H1 (cell line): ENCODE measurements at regions not wholly inside any gene's neighbourhood (a gene's known extent, or its start where the extent isn't known, plus 50 kb on each side); places are given as distances from the start of the nearest gene placed in this dataset.

Experiments used
- CTCF ChIA-PET: fragments of 300-600 bp; sonication (Branson Sonifier 250); formaldehyde crosslinking; loops from one replicate; lab custom pipeline; 2021; ENCODE audit not compliant: partially characterized antibody; lab: Charles Lee
- POLR2A ChIA-PET: fragments of 300-600 bp; sonication (Branson Sonifier 250); formaldehyde crosslinking; loops from one replicate; lab custom pipeline; 2021; ENCODE audit warnings: inconsistent platforms; ENCODE audit not compliant: partially characterized antibody; lab: Charles Lee
- DNase-seq, 2 experiments: peaks; one replicate each; pipeline versions ENCODE4 v3.0.0 to v3.0.0-alpha.2; 2010 to 2022; ENCODE audit warnings: low spot score in 2 of 2, low read depth in 1 of 2, mixed read lengths in 1 of 2
- FAIRE-seq: peaks from 2 replicates; lab custom pipeline; 2011; peaks lifted over from hg19 to GRCh38; lab: Jason Lieb, UNC
- H2AFZ ChIP-seq: 2 replicates; pipeline ENCODE4 v1.8.1; 2012; ENCODE audit warnings: low read length, inconsistent platforms
- H2AK5ac ChIP-seq: 2 replicates; pipeline ENCODE4 v1.6.1; 2013; ENCODE audit warnings: low read depth, low read length
- H2BK120ac ChIP-seq: replicated peaks from 2 replicates; pipeline ENCODE3; 2013; ENCODE audit warnings: low read depth, low read length, inconsistent platforms
- H2BK12ac ChIP-seq: 2 replicates; pipeline ENCODE4 v1.6.1; 2013; ENCODE audit warnings: low read depth, low read length
- H2BK15ac ChIP-seq: 2 replicates; pipeline ENCODE4 v1.6.1; 2013; ENCODE audit warnings: low read length
- H2BK20ac ChIP-seq: 2 replicates; pipeline ENCODE4 v1.6.1; 2013; ENCODE audit warnings: low read length
- H2BK5ac ChIP-seq: 2 replicates; pipeline ENCODE4 v1.6.1; 2013; ENCODE audit warnings: low read depth, low read length
- H3K14ac ChIP-seq: 2 replicates; pipeline ENCODE4 v1.6.1; 2013; ENCODE audit warnings: inconsistent platforms; ENCODE audit not compliant: insufficient read length
- H3K18ac ChIP-seq: 2 replicates; pipeline ENCODE4 v1.6.1; 2013; ENCODE audit warnings: low read length; ENCODE audit errors: extremely low read depth
- H3K23ac ChIP-seq: 2 replicates; pipeline ENCODE4 v1.6.1; 2013; ENCODE audit warnings: inconsistent platforms; ENCODE audit not compliant: insufficient read length
- H3K23me2 ChIP-seq: 2 replicates; pipeline ENCODE4 v1.6.1; 2013; ENCODE audit warnings: low read depth, low read length
- H3K27ac ChIP-seq: 2 replicates; pipeline ENCODE4 v1.6.1; 2011; ENCODE audit warnings: low read depth, low read length, inconsistent platforms
- H3K27me3 ChIP-seq, 4 experiments: replicated peaks in 1 of 4; 1 replicate in 1 of 4; 2 replicates in 3 of 4; pipeline versions ENCODE4 v1.6.1 to v1.8.1; 2011 to 2013; ENCODE audit warnings: low read length in 3 of 4, mild to moderate bottlenecking in 3 of 4, inconsistent platforms in 2 of 4, mixed read lengths in 2 of 4, moderate library complexity in 1 of 4; ENCODE audit not compliant: control insufficient read depth in 3 of 4, insufficient read depth in 3 of 4; ENCODE audit errors: extremely low read depth in 1 of 4
- H3K36me3 ChIP-seq, 4 experiments: 2 replicates each; pipeline versions ENCODE4 v1.6.1 to v1.8.1; 2011 to 2013; ENCODE audit warnings: mild to moderate bottlenecking in 4 of 4, low read length in 3 of 4, moderate library complexity in 2 of 4, control low read depth in 1 of 4, inconsistent platforms in 1 of 4; ENCODE audit not compliant: insufficient read depth in 4 of 4, control insufficient read depth in 2 of 4
- H3K4ac ChIP-seq: replicated peaks from 2 replicates; pipeline ENCODE3; 2013; ENCODE audit warnings: low read length, low read depth, mixed read lengths, inconsistent platforms; ENCODE audit not compliant: insufficient read length
- H3K4me1 ChIP-seq, 4 experiments: replicated peaks in 1 of 4; 1 replicate in 1 of 4; 2 replicates in 3 of 4; pipeline versions ENCODE4 v1.6.1 to v1.8.1; 2011 to 2013; ENCODE audit warnings: low read length in 3 of 4, inconsistent platforms in 2 of 4, mixed read lengths in 1 of 4; ENCODE audit not compliant: insufficient read depth in 4 of 4, control insufficient read depth in 3 of 4
- H3K4me2 ChIP-seq, 2 experiments: 2 replicates each; pipeline versions ENCODE4 v1.6.1 to v1.8.1; 2011 to 2013; ENCODE audit warnings: low read depth in 2 of 2, low read length in 2 of 2, control low read depth in 1 of 2, inconsistent platforms in 1 of 2, mild to moderate bottlenecking in 1 of 2; ENCODE audit not compliant: insufficient read depth in 1 of 2
- H3K4me3 ChIP-seq, 4 experiments: fragments of 200-600, 300-600 bp in 1 of 4; sonication (generic), shearing (Covaris generic), sonication (Bioruptor Twin) in 1 of 4; 2 replicates each; pipeline versions ENCODE4 v1.5.1 to v1.8.1; 2011 to 2016; ENCODE audit warnings: low read length in 4 of 4, low read depth in 3 of 4, control low read depth in 2 of 4, inconsistent platforms in 2 of 4, mild to moderate bottlenecking in 2 of 4, mixed read lengths in 1 of 4, moderate library complexity in 1 of 4; ENCODE audit not compliant: insufficient read depth in 2 of 4; ENCODE audit errors: extremely low read depth in 1 of 4
- H3K56ac ChIP-seq: replicated peaks from 2 replicates; pipeline ENCODE3; 2013; ENCODE audit warnings: low read depth, mild to moderate bottlenecking, mixed read lengths, low read length, inconsistent platforms; ENCODE audit not compliant: insufficient read length
- H3K79me1 ChIP-seq: 2 replicates; pipeline ENCODE4 v1.6.1; 2013; ENCODE audit warnings: low read depth, low read length, control low read depth
- H3K79me2 ChIP-seq, 2 experiments: 2 replicates each; pipeline versions ENCODE4 v1.6.1 to v1.8.1; 2012 to 2013; ENCODE audit warnings: low read length in 2 of 2, mild to moderate bottlenecking in 2 of 2, inconsistent platforms in 1 of 2; ENCODE audit not compliant: insufficient read depth in 2 of 2, control insufficient read depth in 1 of 2
- H3K9ac ChIP-seq, 4 experiments: replicated peaks in 1 of 4; 1 replicate in 1 of 4; 2 replicates in 3 of 4; pipeline versions ENCODE4 v1.6.1 to v1.8.1; 2011 to 2013; ENCODE audit warnings: low read depth in 3 of 4, low read length in 3 of 4, control low read depth in 2 of 4, mild to moderate bottlenecking in 2 of 4, moderate library complexity in 2 of 4, inconsistent platforms in 1 of 4; ENCODE audit errors: extremely low read depth in 1 of 4
- H3K9me3 ChIP-seq, 2 experiments: 2 replicates each; pipeline versions ENCODE4 v1.6.1 to v1.8.1; 2012 to 2013; ENCODE audit warnings: mild to moderate bottlenecking in 2 of 2, moderate library complexity in 2 of 2, control low read depth in 1 of 2, inconsistent platforms in 1 of 2, low read depth in 1 of 2, low read length in 1 of 2, mixed read lengths in 1 of 2; ENCODE audit not compliant: insufficient read depth in 2 of 2
- H4K20me1 ChIP-seq, 2 experiments: replicated peaks in 1 of 2; 2 replicates each; pipeline versions ENCODE3 to v1.8.1; 2011 to 2013; ENCODE audit warnings: inconsistent platforms in 2 of 2, low read length in 2 of 2, mild to moderate bottlenecking in 1 of 2; ENCODE audit not compliant: insufficient read depth in 2 of 2, control insufficient read depth in 1 of 2
- H4K5ac ChIP-seq: 2 replicates; pipeline ENCODE4 v1.6.1; 2013; ENCODE audit warnings: low read length, low read depth, mixed read lengths, inconsistent platforms; ENCODE audit not compliant: insufficient read length
- H4K8ac ChIP-seq: 2 replicates; pipeline ENCODE4 v1.8.0; 2013; ENCODE audit warnings: mild to moderate bottlenecking, moderate library complexity, low read length, inconsistent platforms; ENCODE audit not compliant: insufficient read depth; ENCODE audit errors: extremely low read depth
- H4K91ac ChIP-seq: replicated peaks from 2 replicates; pipeline ENCODE3; 2013; ENCODE audit warnings: low read length, mixed read lengths, inconsistent platforms; ENCODE audit not compliant: insufficient read length
- BACH1 ChIP-seq: IDR thresholded peaks from 2 replicates; pipeline ENCODE4 v1.6.1; 2012; ENCODE audit warnings: low read length, improper control_type of control experiment
- BRCA1 ChIP-seq: IDR thresholded peaks from 2 replicates; pipeline ENCODE4 v1.6.1; 2012; ENCODE audit warnings: low read depth, low read length, improper control_type of control experiment
- CBX5 ChIP-seq: fragments of 300-800, 300-1000 bp; sonication (generic); IDR thresholded peaks from 2 replicates; pipeline ENCODE4 v1.7.1; 2016; ENCODE audit warnings: antibody characterized with exemption, low read length, low read depth
- GTF2F1 ChIP-seq: IDR thresholded peaks from 2 replicates; pipeline ENCODE4 v1.6.1; 2012; ENCODE audit warnings: low read depth, low read length, improper control_type of control experiment, borderline replicate concordance
- JUN ChIP-seq: IDR thresholded peaks from 2 replicates; pipeline ENCODE4 v1.6.1; 2011; ENCODE audit warnings: low read depth, mild to moderate bottlenecking, improper control_type of control experiment, low read length
- MAX ChIP-seq: IDR thresholded peaks from 2 replicates; pipeline ENCODE4 v1.6.1; 2012; ENCODE audit warnings: inconsistent platforms
- USF2 ChIP-seq: IDR thresholded peaks from 2 replicates; pipeline ENCODE4 v1.6.1; 2011; ENCODE audit warnings: low read length, improper control_type of control experiment
- ZNF274 ChIP-seq: IDR thresholded peaks from 2 replicates; pipeline ENCODE4 v1.7.0; 2012; ENCODE audit warnings: low read length, borderline replicate concordance; ENCODE audit errors: extremely low read depth
- WGBS, 2 experiments: shearing (Covaris generic) in 1 of 2; methylation state at CpG; one replicate each; pipeline versions ENCODE4 v1.1.6 to v1.1.7; 2013 to 2015; ENCODE audit warnings: low lambda C conversion rate in 2 of 2, mixed read lengths in 2 of 2, inconsistent platforms in 1 of 2, low coverage in 1 of 2, missing lambda C conversion rate in 1 of 2; ENCODE audit not compliant: insufficient replicate concordance in 2 of 2, insufficient coverage in 1 of 2, insufficient read length in 1 of 2; ENCODE audit errors: extremely low coverage in 1 of 2, missing lambda C conversion rate in 1 of 2; 5-methylcytosine and 5-hydroxymethylcytosine counted together

- Histone ChIP-seq H2BK12ac (no peak overlapping the region), H3K9me3 (peaks cover 0 to 3% of the 10 kb centered on the region in 2 experiments; a peak in 2 of 4 replicates), H3K23me2 (no peaks in the 10 kb centered on the region), H4K20me1 (no peaks in the 10 kb centered on the region), H2AK5ac (no peak overlapping the region), H2BK20ac (no peak overlapping the region), H3K79me2 (no peaks in the 10 kb centered on the region), H3K4me2 (no peak overlapping the region), H3K9ac (no peak overlapping the region), H3K56ac (no peak overlapping the region), H3K4me1 (no peaks in the 10 kb centered on the region), H4K91ac (no peak overlapping the region), H3K36me3 (no peaks in the 10 kb centered on the region), H2BK5ac (no peak overlapping the region), H3K14ac (no peak overlapping the region), H3K4ac (no peak overlapping the region), H3K27ac (no peak overlapping the region), H2BK15ac (no peak overlapping the region), H3K27me3 (no peaks in the 10 kb centered on the region), H2AFZ (no peak overlapping the region), H3K23ac (no peak overlapping the region), H3K18ac (no peak overlapping the region), H3K79me1 (no peaks in the 10 kb centered on the region), H4K8ac (no peak overlapping the region), H3K4me3 (no peak overlapping the region), H4K5ac (no peak overlapping the region), H2BK120ac (no peak overlapping the region)
- DNase-seq (no peak), FAIRE-seq (no peak)
- ChIA-PET POLR2A (no interaction called here), CTCF (interaction anchor here (0.7 to 1.6 kb wide), 2 partner anchors 131 to 591 kb away, joined by 3 to 4 read pairs; no protein-coding TSS in a partner anchor)
- TF ChIP-seq MAX, result no peak
- TF ChIP-seq USF2, result no peak
- no peak for TF ChIP-seq JUN
- no peak for TF ChIP-seq GTF2F1
- no peak for TF ChIP-seq CBX5
- TF ChIP-seq BACH1, result no peak
- no peak for TF ChIP-seq ZNF274
- no peak for TF ChIP-seq BRCA1
- WGBS, 2 experiments, result 97% methylated on average over 5 of the region's 5 CpGs; no CpG with 5 or more reads in 1 of the 2 experiments
Measured at GRCh38 chr3:82627733-82628132, 866.3 kb upstream of the GBE1 start.
